Psoas muscle (tissue), 7 donors: ENCODE measurements at regions not wholly inside any gene's neighbourhood (a gene's known extent, or its start where the extent isn't known, plus 50 kb on each side); places are given as distances from the start of the nearest gene placed in this dataset.

Experiments used
- ATAC-seq, 4 donors: fragments of 200-7000 bp; cut with Tn5 transposase; one replicate each; pipeline ENCODE4 v1.9.1; 2020; ENCODE audit warnings: moderate library complexity in 3 of 4, mild to moderate bottlenecking in 2 of 4
- DNase-seq, 2 donors: peaks; one replicate each; pipeline ENCODE4 v3.0.0-alpha.2; 2020
- H3K27ac ChIP-seq: fragments of 200-600 bp; one replicate; pipeline ENCODE4 v1.8.0; 2022
- H3K27me3 ChIP-seq, 3 donors: fragments of 200-600 bp in 1 of 3; one replicate each; pipeline versions ENCODE4 v1.6.1 to v1.8.0; 2013 to 2022; ENCODE audit warnings: low read length in 2 of 3, mild to moderate bottlenecking in 2 of 3, moderate library complexity in 1 of 3; ENCODE audit not compliant: insufficient read depth in 3 of 3
- H3K36me3 ChIP-seq, 2 donors: fragments of 200-600 bp in 1 of 2; one replicate each; pipeline versions ENCODE4 v1.6.1 to v1.8.0; 2013 to 2022; ENCODE audit warnings: low read depth in 1 of 2, mild to moderate bottlenecking in 1 of 2, moderate library complexity in 1 of 2; ENCODE audit not compliant: insufficient read depth in 1 of 2
- H3K4me1 ChIP-seq: fragments of 200-600 bp; one replicate; pipeline ENCODE4 v1.8.0; 2022
- H3K4me3 ChIP-seq: fragments of 200-600 bp; one replicate; pipeline ENCODE4 v1.8.0; 2022; ENCODE audit warnings: mild to moderate bottlenecking
- H3K9me3 ChIP-seq: fragments of 200-600 bp; one replicate; pipeline ENCODE4 v1.8.0; 2022
- CTCF ChIP-seq: fragments of 200-600 bp; IDR thresholded peaks from one replicate; pipeline ENCODE4 v1.8.0; 2022; ENCODE audit warnings: antibody characterized with exemption
- WGBS, 3 donors: extraction: QIAGEN DNeasy Blood & Tissue Kit; methylation state at CpG; one replicate each; pipeline versions ENCODE4 v1.1.6 to v1.1.7; 2013; 5-methylcytosine and 5-hydroxymethylcytosine counted together
- intact Hi-C, 2 donors: fragments of 100-400 bp; cut with DNase I; formaldehyde crosslinking; loops; one replicate each; pipeline versions ENCODE4 v1.11.0 to v1.14.2; 2022
- donor health status: healthy with polysubstance abuse.
- donor health status: DM: no; HTN: no; CAD: no; lungs with moderate emphysema.
- donor health status: Bipolar disorder and iron deficiency.
- donor health status: healthy.
- donor health status: DM: yes; HTN: yes; CAD: no.
- donor health status: DM: no; HTN: no; CAD: no.
- donor health status: DM: yes; HTN: yes; CAD: no.

- TF ChIP-seq CTCF, result no peak
- DNase-seq, result peak; percentile 88
- H3K27ac ChIP-seq, result peak overlapping the region; percentile 48
- no peaks in the 10 kb centered on the region for H3K36me3 ChIP-seq
- no peaks in the 10 kb centered on the region for H3K9me3 ChIP-seq
- intact Hi-C loops, result no loop called here
- peaks cover 14% of the 10 kb centered on the region for H3K4me1 ChIP-seq
- H3K4me3 ChIP-seq, result no peak overlapping the region
- 52 to 68% (median 52%) methylated on average over 23 to 25 of the region's 25 CpGs for WGBS, 3 donors
- no peaks in the 10 kb centered on the region for H3K27me3 ChIP-seq
- ATAC-seq, result peak; percentile 86 to 92 (median 90)
Measured at GRCh38 chrX:39755143-39756032, 342.4 kb downstream of the BCOR start.

- intact Hi-C loops, result no loop called here
- WGBS, 3 donors, result 30 to 54% (median 51%) methylated on average over 18 of the region's 18 CpGs
- ATAC-seq, result peak; percentile 62 to 85 (median 76)
- peak in 1 of 2 donors; percentile 63 for DNase-seq
- Histone ChIP-seq H3K27me3 (peaks cover 0 to 2% (median 0%) of the 10 kb centered on the region in 3 donors), H3K27ac (peak overlapping the region; percentile 48), H3K4me1 (peaks cover 14% of the 10 kb centered on the region), H3K4me3 (no peak overlapping the region), H3K9me3 (no peaks in the 10 kb centered on the region), H3K36me3 (no peaks in the 10 kb centered on the region)
- TF ChIP-seq CTCF, result no peak
Measured at GRCh38 chrX:39756086-39756883, 341.5 kb downstream of the BCOR start.

- no peak for TF ChIP-seq CTCF
- DNase-seq, result no peak
- Histone ChIP-seq H3K27me3 (peaks cover 0 to 6% (median 0%) of the 10 kb centered on the region in 3 donors), H3K27ac (no peak overlapping the region), H3K36me3 (no peaks in the 10 kb centered on the region), H3K4me3 (no peak overlapping the region), H3K9me3 (no peaks in the 10 kb centered on the region), H3K4me1 (peaks cover 14% of the 10 kb centered on the region)
- 62 to 68% (median 63%) methylated on average over 6 of the region's 6 CpGs for WGBS, 3 donors
- intact Hi-C loops, result no loop called here
- no peak for ATAC-seq
Measured at GRCh38 chrX:39757971-39758370, 339.8 kb downstream of the BCOR start.

GRCh38 chrX:39758791-39759525 is 338.8 kb downstream of the BCOR start:
- Histone ChIP-seq H3K27me3 (peaks cover 0 to 6% (median 0%) of the 10 kb centered on the region in 3 donors), H3K4me1 (peaks cover 14% of the 10 kb centered on the region), H3K9me3 (no peaks in the 10 kb centered on the region), H3K4me3 (no peak overlapping the region), H3K36me3 (no peaks in the 10 kb centered on the region), H3K27ac (no peak overlapping the region)
- TF ChIP-seq CTCF, result no peak
- DNase-seq, result no peak
- 64 to 66% (median 64%) methylated on average over 13 to 17 of the region's 17 CpGs for WGBS, 3 donors
- no peak for ATAC-seq
- intact Hi-C loops, result no loop called here
